NOMO-1 (cell line): ENCODE measurements at regions not wholly inside any gene's neighbourhood (a gene's known extent, or its start where the extent isn't known, plus 50 kb on each side); places are given as distances from the start of the nearest gene placed in this dataset.

ENCODE experiments used
- DNase-seq, 2 experiments: peaks; one replicate each; lab custom pipeline; 2025; ENCODE audit not compliant: unreplicated experiment in 2 of 2; lab: John Stamatoyannopoulos, UW

- DNase-seq = no peak
Measured at GRCh38 chr5:82772281-82772680, 304.9 kb downstream of the TMEM167A start.

GRCh38 chr5:82766206-82766605 is 311.0 kb downstream of the TMEM167A start:
- no peak for DNase-seq

- no peak for DNase-seq
Measured at GRCh38 chr5:82765765-82766164, 311.4 kb downstream of the TMEM167A start.

- no peak for DNase-seq
Measured at GRCh38 chr5:82760856-82761255, 316.3 kb downstream of the TMEM167A start.

DNA sequence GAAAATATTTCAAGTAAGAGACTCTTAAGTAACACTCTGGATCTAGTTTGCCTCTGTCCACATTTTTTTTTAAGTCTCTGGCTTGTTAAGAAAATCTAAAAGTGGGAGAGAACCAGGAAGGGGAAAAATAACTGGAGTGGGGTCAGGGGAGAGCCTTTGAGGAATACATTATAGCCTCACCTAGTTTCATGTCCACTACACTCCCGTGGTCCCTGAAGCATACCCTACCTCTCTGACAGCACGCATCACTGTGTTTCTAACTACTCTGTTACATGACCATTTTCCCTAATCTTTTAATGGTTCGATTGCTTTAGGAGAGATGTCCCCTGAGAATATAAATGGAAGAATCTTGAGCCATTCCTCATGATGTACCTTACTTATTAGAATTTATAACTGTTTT is 318.3 kb downstream of the TMEM167A start:
- no peak for DNase-seq

GRCh38 chr5:82754759-82755158 is 322.4 kb downstream of the TMEM167A start:
- DNase-seq = no peak

GRCh38 chr5:82754036-82754746 is 323.0 kb downstream of the TMEM167A start:
- no peak for DNase-seq

GRCh38 chr5:82753374-82753773 is 323.8 kb downstream of the TMEM167A start:
- no peak for DNase-seq

DNA sequence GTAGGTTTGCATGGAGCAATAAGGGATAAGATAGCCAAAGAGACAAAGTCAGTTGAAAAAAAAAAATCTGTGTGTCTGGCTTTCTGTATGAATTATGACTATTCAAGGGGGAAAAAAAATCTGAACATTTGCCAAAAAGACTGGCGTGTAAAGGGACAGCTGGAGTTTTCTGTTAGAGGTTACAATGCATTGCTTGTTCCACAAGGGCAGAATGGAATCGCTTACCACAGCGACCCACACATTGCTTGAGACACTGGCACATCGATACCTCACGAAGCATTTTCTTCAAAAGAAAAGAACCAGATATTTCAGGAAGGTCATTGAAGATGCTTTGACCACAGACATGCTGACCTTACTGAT is 327.8 kb downstream of the TMEM167A start:
- no peak for DNase-seq

- no peak for DNase-seq
Measured at GRCh38 chr5:82748688-82749460, 328.3 kb downstream of the TMEM167A start.

DNA sequence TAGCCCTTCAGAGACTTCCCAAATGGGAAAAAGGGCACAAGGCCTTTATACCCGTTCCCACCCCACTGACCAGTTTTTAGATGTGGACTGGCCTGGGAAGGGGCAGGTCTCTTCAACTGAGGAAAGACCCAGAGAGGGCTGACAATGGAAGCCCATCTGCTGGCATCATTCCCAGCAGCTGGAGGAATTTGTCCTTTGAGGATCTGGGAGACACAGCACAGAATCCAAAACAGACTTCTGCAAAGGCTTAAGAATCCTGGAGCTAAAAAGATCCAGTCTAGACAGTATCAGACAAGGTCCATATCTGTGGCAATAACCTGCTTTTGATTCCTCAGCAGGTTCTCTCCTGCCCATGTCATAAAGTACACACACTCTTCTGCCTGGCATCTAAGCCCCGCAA is 329.2 kb downstream of the TMEM167A start:
- no peak for DNase-seq

- no peak for DNase-seq
Measured at GRCh38 chr5:82745016-82745415, 332.2 kb downstream of the TMEM167A start.

GRCh38 chr5:82738681-82739269 is 338.4 kb downstream of the TMEM167A start:
- peak; percentile 25 to 81 for DNase-seq

- peak; percentile 17 to 61 for DNase-seq
Measured at GRCh38 chr5:82735160-82735789, 341.9 kb downstream of the TMEM167A start.

DNA sequence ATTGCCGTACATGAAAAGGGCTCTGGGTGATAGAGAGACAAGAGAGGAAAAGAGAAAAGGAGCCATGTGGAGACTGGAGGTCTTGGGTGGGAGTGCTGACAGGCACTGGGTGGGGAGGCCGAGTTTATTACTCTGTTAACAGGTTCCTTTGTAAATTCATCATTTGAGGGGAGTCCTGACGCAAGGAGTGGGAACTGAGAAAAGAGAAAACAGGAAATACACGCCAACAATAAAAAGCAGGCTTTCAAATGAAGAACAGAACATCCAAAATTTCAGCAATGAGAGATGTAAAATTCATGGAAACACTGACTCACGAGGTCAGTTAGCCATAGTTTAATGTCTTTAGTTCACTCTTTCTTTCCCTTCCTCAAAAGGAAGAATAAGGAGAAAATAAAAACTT is 342.8 kb downstream of the TMEM167A start:
- peak; percentile 1 to 52 for DNase-seq

DNA sequence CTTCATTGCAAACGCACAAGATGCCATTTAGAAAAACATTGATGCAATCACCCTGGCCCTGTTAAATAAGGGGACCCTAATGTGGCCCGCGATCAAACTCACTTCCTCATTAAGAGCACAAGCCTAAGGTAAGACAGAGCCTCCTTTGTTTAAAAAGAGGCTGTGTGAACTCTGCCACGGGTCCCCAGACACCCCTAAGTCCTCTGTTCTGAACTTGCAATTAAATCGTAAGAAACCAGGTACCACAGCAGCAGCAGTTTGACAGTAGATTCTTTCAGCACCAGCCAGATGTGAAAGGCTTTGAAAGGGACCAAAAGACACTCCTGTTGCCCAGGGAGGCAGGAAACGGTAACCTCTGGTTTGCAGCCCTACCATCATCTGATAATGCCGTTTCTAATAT is 346.3 kb downstream of the TMEM167A start:
- no peak for DNase-seq

- no peak for DNase-seq
Measured at GRCh38 chr5:82728926-82729702, 348.1 kb downstream of the TMEM167A start.

DNA sequence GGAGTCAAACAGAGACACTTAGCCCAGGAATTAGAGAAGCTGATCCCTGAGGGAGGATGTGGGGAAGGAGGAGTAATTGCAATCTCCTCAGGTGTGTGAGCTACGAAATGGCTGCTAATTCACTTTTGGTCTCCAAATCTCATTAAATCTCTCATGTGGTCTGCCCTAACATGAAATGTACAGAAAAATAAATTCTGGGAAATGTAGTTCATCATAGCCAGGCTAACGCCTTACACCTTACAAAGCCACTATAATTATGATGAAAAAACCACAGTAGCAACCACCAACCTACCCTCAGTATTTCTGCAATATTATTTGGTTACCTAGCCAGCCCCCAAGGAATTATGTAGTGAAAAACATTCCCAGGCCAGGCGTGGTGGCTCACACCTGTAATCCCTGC is 354.0 kb downstream of the TMEM167A start:
- DNase-seq = no peak

GRCh38 chr5:82721087-82721410 is 356.1 kb downstream of the TMEM167A start:
- DNase-seq = no peak

GRCh38 chr5:82720213-82721086 is 356.7 kb downstream of the TMEM167A start:
- DNase-seq = no peak
